K562 (cell line): ENCODE measurements at regions not wholly inside any gene's neighbourhood (a gene's known extent, or its start where the extent isn't known, plus 50 kb on each side); places are given as distances from the start of the nearest gene placed in this dataset.

Experiments used
- CREM ChIP-seq: IDR thresholded peaks from 2 replicates; pipeline ENCODE4 v1.6.1; 2014; ENCODE audit warnings: antibody characterized with exemption, low read depth
- EP300 ChIP-seq: IDR thresholded peaks from 2 replicates; pipeline ENCODE4 v1.6.1; 2012; ENCODE audit warnings: low read length, improper control_type of control experiment
- EZH2 ChIP-seq: IDR thresholded peaks from 2 replicates; pipeline ENCODE4 v1.6.1; 2012; ENCODE audit warnings: low read depth, mild to moderate bottlenecking, inconsistent platforms, low read length, borderline replicate concordance
- MAFK ChIP-seq: IDR thresholded peaks from 2 replicates; pipeline ENCODE4 v1.6.1; 2011; ENCODE audit warnings: low read length, improper control_type of control experiment
- MAZ ChIP-seq, 2 experiments: fragments of 450-650 bp in 1 of 2; sonication (generic) in 1 of 2; formaldehyde crosslinking; IDR thresholded peaks in 1 of 2; conservative IDR thresholded peaks in 1 of 2; 2 replicates each; pipeline versions ENCODE4 v1.4.0 to v1.5.0; 2020; ENCODE audit warnings: mild to moderate bottlenecking in 1 of 2, missing genetic modification reagents in 1 of 2
- POLR2A ChIP-seq: fragments of 450-650 bp; conservative IDR thresholded peaks from 2 replicates; pipeline ENCODE4 v1.6.1; 2016
- TAF1 ChIP-seq: IDR thresholded peaks from 2 replicates; pipeline ENCODE4 v1.6.1; 2011; ENCODE audit warnings: mild to moderate bottlenecking, low read length, moderate library complexity; ENCODE audit not compliant: insufficient read depth, control insufficient read depth, severe bottlenecking; ENCODE audit errors: extremely low read depth
- TF ChIP-seq, protein P1 (sequence below): sonication (generic); formaldehyde crosslinking; IDR thresholded peaks from 2 replicates; pipeline ENCODE4 v1.9.0; 2022; ENCODE audit warnings: mild to moderate bottlenecking, missing genetic modification reagents
- TF ChIP-seq, protein P2 (sequence below): fragments of 450-650 bp; IDR thresholded peaks from 2 replicates; pipeline ENCODE4 v1.6.1; 2017; ENCODE audit warnings: antibody characterized with exemption, mild to moderate bottlenecking

DNA sequence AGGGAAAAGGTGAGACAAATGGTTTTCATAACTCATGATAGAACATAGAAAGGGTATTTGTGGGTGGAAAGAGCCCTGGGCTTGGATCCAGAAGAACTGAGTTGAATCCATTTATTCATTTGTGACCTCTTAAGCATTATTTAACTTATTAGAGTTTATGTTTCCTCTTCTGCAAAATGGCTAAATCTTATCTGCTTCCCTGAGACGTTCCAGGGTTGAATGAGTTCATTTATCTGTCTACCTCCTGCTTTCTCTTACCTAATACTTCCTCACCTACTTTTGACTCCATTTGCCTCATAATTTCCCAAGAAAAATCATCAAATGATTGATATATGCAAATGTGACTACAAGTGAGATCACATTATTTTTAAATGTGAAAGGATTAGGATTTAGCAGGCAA, 152.7 kb upstream of the GAS1 start:
- TF ChIP-seq TAF1: no peak
- TF ChIP-seq CREM: no peak
- no peak for TF ChIP-seq MAFK
- TF ChIP-seq, protein P1, sequence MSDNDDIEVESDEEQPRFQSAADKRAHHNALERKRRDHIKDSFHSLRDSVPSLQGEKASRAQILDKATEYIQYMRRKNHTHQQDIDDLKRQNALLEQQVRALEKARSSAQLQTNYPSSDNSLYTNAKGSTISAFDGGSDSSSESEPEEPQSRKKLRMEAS (CRISPR knock-in tag): no peak
- no peak for TF ChIP-seq EZH2
- TF ChIP-seq, protein P2, sequence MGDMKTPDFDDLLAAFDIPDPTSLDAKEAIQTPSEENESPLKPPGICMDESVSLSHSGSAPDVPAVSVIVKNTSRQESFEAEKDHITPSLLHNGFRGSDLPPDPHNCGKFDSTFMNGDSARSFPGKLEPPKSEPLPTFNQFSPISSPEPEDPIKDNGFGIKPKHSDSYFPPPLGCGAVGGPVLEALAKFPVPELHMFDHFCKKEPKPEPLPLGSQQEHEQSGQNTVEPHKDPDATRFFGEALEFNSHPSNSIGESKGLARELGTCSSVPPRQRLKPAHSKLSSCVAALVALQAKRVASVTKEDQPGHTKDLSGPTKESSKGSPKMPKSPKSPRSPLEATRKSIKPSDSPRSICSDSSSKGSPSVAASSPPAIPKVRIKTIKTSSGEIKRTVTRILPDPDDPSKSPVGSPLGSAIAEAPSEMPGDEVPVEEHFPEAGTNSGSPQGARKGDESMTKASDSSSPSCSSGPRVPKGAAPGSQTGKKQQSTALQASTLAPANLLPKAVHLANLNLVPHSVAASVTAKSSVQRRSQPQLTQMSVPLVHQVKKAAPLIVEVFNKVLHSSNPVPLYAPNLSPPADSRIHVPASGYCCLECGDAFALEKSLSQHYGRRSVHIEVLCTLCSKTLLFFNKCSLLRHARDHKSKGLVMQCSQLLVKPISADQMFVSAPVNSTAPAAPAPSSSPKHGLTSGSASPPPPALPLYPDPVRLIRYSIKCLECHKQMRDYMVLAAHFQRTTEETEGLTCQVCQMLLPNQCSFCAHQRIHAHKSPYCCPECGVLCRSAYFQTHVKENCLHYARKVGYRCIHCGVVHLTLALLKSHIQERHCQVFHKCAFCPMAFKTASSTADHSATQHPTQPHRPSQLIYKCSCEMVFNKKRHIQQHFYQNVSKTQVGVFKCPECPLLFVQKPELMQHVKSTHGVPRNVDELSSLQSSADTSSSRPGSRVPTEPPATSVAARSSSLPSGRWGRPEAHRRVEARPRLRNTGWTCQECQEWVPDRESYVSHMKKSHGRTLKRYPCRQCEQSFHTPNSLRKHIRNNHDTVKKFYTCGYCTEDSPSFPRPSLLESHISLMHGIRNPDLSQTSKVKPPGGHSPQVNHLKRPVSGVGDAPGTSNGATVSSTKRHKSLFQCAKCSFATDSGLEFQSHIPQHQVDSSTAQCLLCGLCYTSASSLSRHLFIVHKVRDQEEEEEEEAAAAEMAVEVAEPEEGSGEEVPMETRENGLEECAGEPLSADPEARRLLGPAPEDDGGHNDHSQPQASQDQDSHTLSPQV: no peak
- no peak for TF ChIP-seq MAZ (CRISPR knock-in tag; conservative IDR thresholded peaks at IDR 0.05 in 1 of 2, IDR thresholded peaks at IDR 0.05 in 1 of 2)
- no peak for TF ChIP-seq EP300
- TF ChIP-seq POLR2A: no peak
